GM06990 (cell line): ENCODE measurements at regions not wholly inside any gene's neighbourhood (a gene's known extent, or its start where the extent isn't known, plus 50 kb on each side); places are given as distances from the start of the nearest gene placed in this dataset.

Experiments used
- DNase-seq: peaks from one replicate; pipeline ENCODE4 v3.0.0-alpha.2; 2011; ENCODE audit not compliant: insufficient read length; ENCODE audit errors: extremely low read depth
- H3K27me3 ChIP-seq: replicated peaks from 2 replicates; pipeline ENCODE4 v1.6.0; 2011; ENCODE audit warnings: low read length; ENCODE audit not compliant: control insufficient read depth, insufficient read depth
- H3K36me3 ChIP-seq: 2 replicates; pipeline ENCODE4 v1.5.1; 2011; ENCODE audit warnings: low read length; ENCODE audit not compliant: control insufficient read depth, insufficient read depth
- H3K4me3 ChIP-seq: replicated peaks from 2 replicates; pipeline ENCODE4 v1.5.1; 2011; ENCODE audit warnings: low read depth, mild to moderate bottlenecking, control low read depth, low read length
- TF ChIP-seq, protein P1 (sequence below): IDR thresholded peaks from 2 replicates; pipeline ENCODE4 v1.5.1; 2011; ENCODE audit warnings: low read length, control low read depth, mild to moderate bottlenecking, inconsistent platforms; ENCODE audit not compliant: insufficient read depth, poor library complexity, severe bottlenecking

DNA sequence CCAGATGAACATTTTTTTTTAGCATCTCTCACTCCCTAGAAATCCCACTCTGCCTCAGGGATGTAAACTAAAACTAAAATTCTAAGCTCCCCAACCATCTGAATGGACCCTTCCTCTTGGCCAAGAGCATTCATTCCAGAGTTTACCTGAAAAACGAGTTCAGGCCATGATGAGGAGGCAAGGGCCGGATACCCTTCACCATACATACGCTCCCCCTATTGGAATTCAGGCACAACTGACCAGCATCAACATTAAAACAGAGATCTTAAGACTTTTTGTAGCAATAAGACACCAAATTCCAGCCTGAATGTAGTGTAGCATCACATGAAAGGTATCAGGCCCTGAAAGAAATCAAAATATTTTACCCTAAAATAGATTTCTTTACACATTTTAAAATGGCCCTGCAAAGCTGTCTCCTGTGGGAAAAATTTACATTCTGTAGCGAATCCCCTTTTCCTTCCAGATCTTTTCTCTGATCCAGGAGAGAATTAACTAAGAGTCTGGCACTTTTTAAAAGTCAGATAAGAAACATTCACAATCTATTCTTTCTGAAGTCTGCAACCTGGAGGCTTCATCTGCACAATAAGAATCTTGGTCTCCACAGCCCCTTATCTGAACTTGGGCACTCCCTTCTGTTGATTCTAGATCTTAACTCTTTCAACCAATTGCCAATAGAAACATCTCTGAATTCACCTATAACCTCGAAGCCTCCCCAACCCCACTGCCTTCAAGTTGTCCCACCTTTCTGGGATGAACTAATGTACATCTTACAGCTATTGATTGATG is 888.5 kb downstream of the UQCRFS1 start:
- Histone ChIP-seq H3K4me3 (no peak overlapping the region), H3K27me3 (no peaks in the 10 kb centered on the region), H3K36me3 (no peaks in the 10 kb centered on the region)
- TF ChIP-seq, protein P1, sequence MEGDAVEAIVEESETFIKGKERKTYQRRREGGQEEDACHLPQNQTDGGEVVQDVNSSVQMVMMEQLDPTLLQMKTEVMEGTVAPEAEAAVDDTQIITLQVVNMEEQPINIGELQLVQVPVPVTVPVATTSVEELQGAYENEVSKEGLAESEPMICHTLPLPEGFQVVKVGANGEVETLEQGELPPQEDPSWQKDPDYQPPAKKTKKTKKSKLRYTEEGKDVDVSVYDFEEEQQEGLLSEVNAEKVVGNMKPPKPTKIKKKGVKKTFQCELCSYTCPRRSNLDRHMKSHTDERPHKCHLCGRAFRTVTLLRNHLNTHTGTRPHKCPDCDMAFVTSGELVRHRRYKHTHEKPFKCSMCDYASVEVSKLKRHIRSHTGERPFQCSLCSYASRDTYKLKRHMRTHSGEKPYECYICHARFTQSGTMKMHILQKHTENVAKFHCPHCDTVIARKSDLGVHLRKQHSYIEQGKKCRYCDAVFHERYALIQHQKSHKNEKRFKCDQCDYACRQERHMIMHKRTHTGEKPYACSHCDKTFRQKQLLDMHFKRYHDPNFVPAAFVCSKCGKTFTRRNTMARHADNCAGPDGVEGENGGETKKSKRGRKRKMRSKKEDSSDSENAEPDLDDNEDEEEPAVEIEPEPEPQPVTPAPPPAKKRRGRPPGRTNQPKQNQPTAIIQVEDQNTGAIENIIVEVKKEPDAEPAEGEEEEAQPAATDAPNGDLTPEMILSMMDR, result peak; percentile 23
- no peak for DNase-seq

DNA sequence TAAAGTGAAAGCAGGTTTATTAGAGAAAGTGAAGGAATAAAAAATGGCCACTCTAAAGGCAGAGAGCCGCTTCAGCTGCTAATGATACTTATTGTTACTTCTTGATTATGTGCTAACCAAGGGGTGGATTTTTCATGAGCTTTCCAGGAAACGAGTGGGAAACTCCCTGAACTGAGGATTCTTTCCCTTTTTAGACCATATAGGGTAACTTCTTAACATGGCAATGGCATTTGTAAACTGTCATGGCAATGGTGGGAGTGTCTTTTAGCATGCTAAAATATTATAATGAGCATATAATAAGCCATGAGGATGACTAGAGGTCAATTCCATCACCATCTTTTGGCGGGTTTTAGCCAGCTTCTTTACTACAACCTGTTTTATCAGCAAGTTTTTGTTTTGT is 890.0 kb downstream of the UQCRFS1 start:
- Histone ChIP-seq H3K36me3 (no peaks in the 10 kb centered on the region), H3K4me3 (no peak overlapping the region), H3K27me3 (no peaks in the 10 kb centered on the region)
- no peak for DNase-seq
- TF ChIP-seq, protein P1, result no peak

DNA sequence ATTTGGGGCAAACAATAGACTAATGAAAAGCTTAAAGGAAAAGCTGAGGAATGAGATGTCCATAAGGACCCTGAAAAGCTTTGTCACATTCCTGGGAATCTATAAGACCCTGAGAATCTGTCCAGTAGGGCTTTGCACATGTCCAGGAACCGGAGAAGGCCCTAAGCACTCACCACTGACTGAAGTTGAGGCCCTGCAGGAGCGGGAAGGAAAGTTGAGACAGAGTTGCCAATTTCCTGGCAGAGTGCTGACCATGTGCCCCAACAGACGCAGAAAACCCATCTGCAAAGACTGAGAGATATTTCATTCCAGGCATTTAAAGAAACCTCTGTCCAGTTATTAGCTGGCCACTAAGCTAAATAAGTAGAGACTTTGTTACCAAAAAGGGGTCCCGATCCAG is 890.5 kb downstream of the UQCRFS1 start:
- no peak for DNase-seq
- H3K36me3 ChIP-seq, result no peaks in the 10 kb centered on the region

DNA sequence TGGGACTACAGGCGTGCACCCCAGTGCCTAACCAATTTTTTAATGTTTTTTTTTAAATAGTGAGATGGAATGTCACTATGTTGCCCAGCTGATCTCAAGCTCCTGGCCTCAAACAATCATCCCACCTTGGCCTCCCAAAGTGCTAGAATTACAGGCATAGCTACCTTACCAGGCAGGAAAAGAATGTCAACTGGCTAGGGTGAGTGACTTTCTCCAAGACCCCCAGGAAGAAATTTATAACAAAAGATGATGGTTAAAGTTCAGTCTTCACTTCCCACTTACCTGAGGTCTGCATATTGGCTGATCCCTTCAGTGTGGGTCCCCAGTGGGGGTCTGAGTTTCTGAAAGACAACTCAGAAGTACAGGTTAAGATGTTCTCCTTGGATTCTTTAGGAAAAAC is 893.0 kb downstream of the UQCRFS1 start:
- Histone ChIP-seq H3K36me3 (no peaks in the 10 kb centered on the region), H3K27me3 (no peaks in the 10 kb centered on the region), H3K4me3 (no peak overlapping the region)
- TF ChIP-seq, protein P1, result no peak
- no peak for DNase-seq

More for the DNA sequence above, 890.5 kb downstream of the UQCRFS1 start:
- TF ChIP-seq, protein P1, result no peak
- H3K27me3 ChIP-seq, result no peaks in the 10 kb centered on the region
- no peak overlapping the region for H3K4me3 ChIP-seq

DNA sequence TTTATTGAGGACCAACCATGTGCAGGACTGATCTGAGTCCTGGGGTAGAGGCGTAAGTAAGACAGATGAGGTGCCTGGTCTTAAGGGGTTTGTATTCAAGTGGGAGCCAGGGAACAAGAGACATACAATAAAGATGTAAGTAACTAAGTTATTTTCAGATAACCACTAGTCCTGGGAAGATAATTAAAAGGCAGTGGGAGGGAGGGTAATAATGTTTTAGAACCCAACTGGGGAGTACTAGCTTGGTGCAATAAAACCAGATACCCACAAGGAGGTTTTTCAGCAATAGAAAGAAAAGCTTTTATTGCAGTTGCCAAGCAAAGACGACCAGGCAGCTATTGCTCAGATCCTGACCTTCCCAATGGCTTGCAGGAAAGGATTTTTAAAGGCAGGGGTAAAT is 893.7 kb downstream of the UQCRFS1 start:
- H3K36me3 ChIP-seq, result no peaks in the 10 kb centered on the region
- no peak overlapping the region for H3K4me3 ChIP-seq
- no peaks in the 10 kb centered on the region for H3K27me3 ChIP-seq
- TF ChIP-seq, protein P1, result no peak
- DNase-seq, result no peak
